Epithelial cell of prostate (primary cell): ENCODE measurements at regions not wholly inside any gene's neighbourhood (a gene's known extent, or its start where the extent isn't known, plus 50 kb on each side); places are given as distances from the start of the nearest gene placed in this dataset.
"Not testable (repeated sequence)": the region's sequence is repeated elsewhere in the genome, so short reads cannot be mapped to it uniquely, and the experiment has no call there.

Experiments used
- DNase-seq: peaks from one replicate; pipeline ENCODE4 v3.0.0-alpha.2; 2011; ENCODE audit warnings: low read depth, low spot score
- H3K27ac ChIP-seq: fragments of 450-650 bp; 2 replicates; pipeline ENCODE4 v1.5.1; 2017; ENCODE audit warnings: mild to moderate bottlenecking

- H3K27ac ChIP-seq, result no peak overlapping the region
- DNase-seq, result no peak
These were observed 1521.4 kb downstream of the BRD1 start for GRCh38 chr22:48306284-48306683.

- DNase-seq, result no peak
- no peak overlapping the region for H3K27ac ChIP-seq
These were observed 1521.9 kb downstream of the BRD1 start for GRCh38 chr22:48305726-48306235.

- H3K27ac ChIP-seq, result no peak overlapping the region
- DNase-seq, result no peak
These were observed 1524.3 kb downstream of the BRD1 start for GRCh38 chr22:48303369-48303725.

GRCh38 chr22:48302657-48303368, 1524.9 kb downstream of the BRD1 start:
- no peak overlapping the region for H3K27ac ChIP-seq
- DNase-seq, result no peak

GRCh38 chr22:48301908-48302307, 1525.8 kb downstream of the BRD1 start:
- DNase-seq, result no peak
- H3K27ac ChIP-seq, result no peak overlapping the region

GRCh38 chr22:48301421-48301820, 1526.3 kb downstream of the BRD1 start:
- DNase-seq, result no peak
- H3K27ac ChIP-seq, result no peak overlapping the region

GRCh38 chr22:48300877-48301276, 1526.8 kb downstream of the BRD1 start:
- no peak overlapping the region for H3K27ac ChIP-seq
- no peak for DNase-seq

GRCh38 chr22:48299801-48300200, 1527.9 kb downstream of the BRD1 start:
- no peak overlapping the region for H3K27ac ChIP-seq
- DNase-seq, result no peak

- H3K27ac ChIP-seq, result no peak overlapping the region
- no peak for DNase-seq
These were observed 1528.5 kb downstream of the BRD1 start for GRCh38 chr22:48299124-48299523.

GRCh38 chr22:48297296-48297695, 1530.4 kb downstream of the BRD1 start:
- no peak overlapping the region for H3K27ac ChIP-seq
- DNase-seq, result no peak

- not testable (repeated sequence) for H3K27ac ChIP-seq, DNase-seq
These were observed 1527.5 kb downstream of the TBC1D22A start for GRCh38 chr22:48289954-48290353.

GRCh38 chr22:48288376-48288940, 1526.0 kb downstream of the TBC1D22A start:
- DNase-seq, result no peak
- H3K27ac ChIP-seq, result no peak overlapping the region

GRCh38 chr22:48287031-48287430, 1524.6 kb downstream of the TBC1D22A start:
- H3K27ac ChIP-seq, result no peak overlapping the region
- no peak for DNase-seq

GRCh38 chr22:48284671-48285070, 1522.2 kb downstream of the TBC1D22A start:
- DNase-seq, result no peak
- H3K27ac ChIP-seq, result no peak overlapping the region

- DNase-seq, result no peak
- no peak overlapping the region for H3K27ac ChIP-seq
These were observed 1520.4 kb downstream of the TBC1D22A start for GRCh38 chr22:48282804-48283203.

- no peak overlapping the region for H3K27ac ChIP-seq
- no peak for DNase-seq
These were observed 1517.0 kb downstream of the TBC1D22A start for GRCh38 chr22:48279461-48279756.

GRCh38 chr22:48278620-48279460, 1516.4 kb downstream of the TBC1D22A start:
- DNase-seq, result no peak
- no peak overlapping the region for H3K27ac ChIP-seq

GRCh38 chr22:48277868-48278581, 1515.6 kb downstream of the TBC1D22A start:
- no peak for DNase-seq
- H3K27ac ChIP-seq, result no peak overlapping the region

- no peak for DNase-seq
- H3K27ac ChIP-seq, result no peak overlapping the region
These were observed 1514.8 kb downstream of the TBC1D22A start for GRCh38 chr22:48276994-48277867.

GRCh38 chr22:48275412-48275811, 1513.0 kb downstream of the TBC1D22A start:
- H3K27ac ChIP-seq, result no peak overlapping the region
- DNase-seq, result no peak
